NB4 (cell line): ENCODE measurements at regions not wholly inside any gene's neighbourhood (a gene's known extent, or its start where the extent isn't known, plus 50 kb on each side); places are given as distances from the start of the nearest gene placed in this dataset.

Experiments
- DNase-seq: peaks from one replicate; pipeline ENCODE4 v3.0.0; 2010; ENCODE audit warnings: low read depth
- H3K4me3 ChIP-seq: one replicate; pipeline ENCODE4 v1.5.1; 2011; ENCODE audit warnings: mild to moderate bottlenecking, low read depth, low read length, moderate library complexity
- MYC ChIP-seq: IDR thresholded peaks from 2 replicates; pipeline ENCODE4 v1.6.1; 2011; ENCODE audit warnings: low read depth, low read length
- POLR2A ChIP-seq: IDR thresholded peaks from 2 replicates; pipeline ENCODE4 v1.6.1; 2011; ENCODE audit warnings: mild to moderate bottlenecking; ENCODE audit not compliant: insufficient read length; ENCODE audit errors: extremely low read depth
- TF ChIP-seq, protein P1 (sequence below): IDR thresholded peaks from 2 replicates; pipeline ENCODE4 v1.6.1; 2011; ENCODE audit warnings: low read depth, low read length
- TF ChIP-seq, protein P2 (sequence below): IDR thresholded peaks from one replicate; pipeline ENCODE4 v1.5.1; 2012; ENCODE audit warnings: low read depth, low read length

DNA sequence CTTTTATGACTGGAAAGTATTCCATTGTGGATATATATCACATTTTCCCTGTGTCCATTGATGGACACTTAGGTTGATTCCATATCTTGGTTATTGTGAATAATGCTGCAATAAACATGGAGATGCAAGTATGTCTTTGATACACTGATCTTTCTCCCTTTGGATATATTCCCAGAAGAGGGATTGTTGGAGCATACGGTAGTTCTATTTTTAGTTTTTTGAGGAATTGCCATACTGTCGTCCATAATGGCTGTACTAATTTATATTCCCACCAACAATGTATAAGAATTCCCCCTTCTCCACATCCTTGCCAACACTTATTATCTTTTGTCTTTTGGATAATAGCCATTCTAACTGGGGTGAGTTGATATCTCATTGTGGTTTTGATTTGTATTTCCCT is 54.9 kb upstream of the PITX1 start:
- TF ChIP-seq MYC (no peak), POLR2A (no peak)
- TF ChIP-seq, protein P1, sequence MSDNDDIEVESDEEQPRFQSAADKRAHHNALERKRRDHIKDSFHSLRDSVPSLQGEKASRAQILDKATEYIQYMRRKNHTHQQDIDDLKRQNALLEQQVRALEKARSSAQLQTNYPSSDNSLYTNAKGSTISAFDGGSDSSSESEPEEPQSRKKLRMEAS = no peak
- TF ChIP-seq, protein P2, sequence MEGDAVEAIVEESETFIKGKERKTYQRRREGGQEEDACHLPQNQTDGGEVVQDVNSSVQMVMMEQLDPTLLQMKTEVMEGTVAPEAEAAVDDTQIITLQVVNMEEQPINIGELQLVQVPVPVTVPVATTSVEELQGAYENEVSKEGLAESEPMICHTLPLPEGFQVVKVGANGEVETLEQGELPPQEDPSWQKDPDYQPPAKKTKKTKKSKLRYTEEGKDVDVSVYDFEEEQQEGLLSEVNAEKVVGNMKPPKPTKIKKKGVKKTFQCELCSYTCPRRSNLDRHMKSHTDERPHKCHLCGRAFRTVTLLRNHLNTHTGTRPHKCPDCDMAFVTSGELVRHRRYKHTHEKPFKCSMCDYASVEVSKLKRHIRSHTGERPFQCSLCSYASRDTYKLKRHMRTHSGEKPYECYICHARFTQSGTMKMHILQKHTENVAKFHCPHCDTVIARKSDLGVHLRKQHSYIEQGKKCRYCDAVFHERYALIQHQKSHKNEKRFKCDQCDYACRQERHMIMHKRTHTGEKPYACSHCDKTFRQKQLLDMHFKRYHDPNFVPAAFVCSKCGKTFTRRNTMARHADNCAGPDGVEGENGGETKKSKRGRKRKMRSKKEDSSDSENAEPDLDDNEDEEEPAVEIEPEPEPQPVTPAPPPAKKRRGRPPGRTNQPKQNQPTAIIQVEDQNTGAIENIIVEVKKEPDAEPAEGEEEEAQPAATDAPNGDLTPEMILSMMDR = no peak
- DNase-seq = no peak
- no peak overlapping the region for H3K4me3 ChIP-seq

GRCh38 chr5:135087950-135088349 is 53.9 kb upstream of the PITX1 start:
- TF ChIP-seq POLR2A (no peak), MYC (no peak)
- TF ChIP-seq, protein P2 = no peak
- TF ChIP-seq, protein P1 = no peak
- no peak overlapping the region for H3K4me3 ChIP-seq
- DNase-seq = no peak

DNA sequence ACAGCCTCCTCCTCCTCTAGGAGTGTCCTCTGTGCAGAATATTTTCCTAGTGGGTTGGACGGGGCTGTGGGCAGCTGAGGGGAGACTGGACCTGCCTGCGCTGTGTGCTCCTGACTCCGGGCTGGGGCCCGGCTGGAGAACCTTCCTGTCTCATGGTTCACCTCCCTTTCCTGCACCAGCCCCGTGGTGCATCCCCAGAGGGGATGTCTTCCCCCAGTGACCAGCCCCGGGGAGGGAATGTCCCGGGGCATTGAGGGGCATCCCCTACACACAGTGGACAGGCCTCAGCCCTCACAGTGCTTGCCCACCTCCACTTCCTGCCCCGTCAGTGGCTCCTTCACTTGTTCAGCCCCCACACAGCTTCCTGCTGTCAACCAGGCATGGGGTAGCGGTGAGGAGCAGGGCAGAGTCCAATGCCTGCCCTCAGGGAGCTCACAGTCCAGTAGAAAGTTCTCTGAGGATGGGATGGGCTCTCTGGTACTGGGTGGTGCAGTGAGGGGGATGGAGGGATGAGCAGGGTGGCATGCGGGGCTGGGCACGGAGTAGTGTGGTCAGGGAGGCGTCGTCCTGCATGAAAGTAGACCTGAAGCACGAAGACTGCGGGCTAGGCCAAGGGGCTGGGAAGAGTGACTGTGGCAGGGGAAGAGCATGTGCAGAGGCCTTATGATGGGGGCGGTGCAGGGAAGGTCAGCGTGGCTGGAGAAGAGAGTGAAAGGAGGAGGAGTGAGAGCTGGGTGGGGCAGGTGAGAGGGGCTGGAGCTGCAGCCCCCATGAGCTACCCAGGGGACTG is 52.1 kb upstream of the PITX1 start:
- H3K4me3 ChIP-seq = no peak overlapping the region
- DNase-seq = no peak
- TF ChIP-seq, protein P1 = no peak
- TF ChIP-seq, protein P2 = no peak
- no peak for TF ChIP-seq MYC
- no peak for TF ChIP-seq POLR2A

- no peak overlapping the region for H3K4me3 ChIP-seq
- TF ChIP-seq, protein P2 = no peak
- TF ChIP-seq, protein P1 = no peak
- no peak for TF ChIP-seq POLR2A
- TF ChIP-seq MYC = no peak
- DNase-seq = no peak
Observed at GRCh38 chr5:135085133-135085935, 51.3 kb upstream of the PITX1 start.
